AG04449 (cell line): ENCODE measurements at regions not wholly inside any gene's neighbourhood (a gene's known extent, or its start where the extent isn't known, plus 50 kb on each side); places are given as distances from the start of the nearest gene placed in this dataset.

ENCODE experiments used
- CTCF ChIA-PET: fragments of 350-600 bp; formaldehyde crosslinking; extraction: SDS; loops from one replicate; lab custom pipeline; 2021; ENCODE audit warnings: antibody characterized with exemption; lab: Yijun Ruan, JAX
- POLR2A ChIA-PET: fragments of 400-600, 350-600 bp; formaldehyde crosslinking; extraction: SDS; loops from one replicate; lab custom pipeline; 2020; ENCODE audit warnings: antibody characterized with exemption, inconsistent platforms; lab: Yijun Ruan, JAX
- DNase-seq: peaks from one replicate; pipeline ENCODE4 v3.0.0-alpha.2; 2010; ENCODE audit warnings: low read depth, low spot score
- H3K4me3 ChIP-seq: 2 replicates; pipeline ENCODE4 v1.5.1; 2011; ENCODE audit warnings: low read depth, mild to moderate bottlenecking, control low read depth, low read length
- CTCF ChIP-seq: IDR thresholded peaks from one replicate; pipeline ENCODE4 v1.5.1; 2011; ENCODE audit warnings: mild to moderate bottlenecking, moderate library complexity, low read length, control low read depth, inconsistent platforms; ENCODE audit not compliant: insufficient read depth; ENCODE audit errors: missing control alignments

GRCh38 chr7:130982160-130982638 lies 248.2 kb upstream of the KLF14 start:
- peak; percentile 63 for TF ChIP-seq CTCF
- ChIA-PET CTCF (interaction anchor here (0.8 to 6.6 kb wide), 34 partner anchors 8 to 538 kb away, joined by 3 to 122 read pairs (median 5); no protein-coding TSS in a partner anchor), POLR2A (no interaction called here)
- no peak overlapping the region for H3K4me3 ChIP-seq
- DNase-seq: no peak

GRCh38 chr7:130982651-130983050 lies 248.6 kb upstream of the KLF14 start:
- DNase-seq: no peak
- TF ChIP-seq CTCF: no peak
- H3K4me3 ChIP-seq: no peak overlapping the region
- ChIA-PET POLR2A (no interaction called here), CTCF (interaction anchor here (1.0 to 6.6 kb wide), 28 partner anchors 8 to 537 kb away, joined by 3 to 122 read pairs (median 6); no protein-coding TSS in a partner anchor)

GRCh38 chr7:130985361-130985760 lies 251.4 kb upstream of the KLF14 start:
- ChIA-PET CTCF (interaction anchor here (0.6 to 2.2 kb wide), 5 partner anchors 22 to 88 kb away, joined by 3 to 8 read pairs (median 3); no protein-coding TSS in a partner anchor), POLR2A (no interaction called here)
- no peak for TF ChIP-seq CTCF
- no peak for DNase-seq
- H3K4me3 ChIP-seq: no peak overlapping the region

GRCh38 chr7:130986261-130986690 lies 252.3 kb upstream of the KLF14 start:
- no peak for TF ChIP-seq CTCF
- no peak overlapping the region for H3K4me3 ChIP-seq
- POLR2A ChIA-PET: no interaction called here
- no peak for DNase-seq
- CTCF ChIA-PET: interaction anchor here (1.5 to 2.2 kb wide), 2 partner anchors 26 to 54 kb away, joined by 3 to 8 read pairs; no protein-coding TSS in a partner anchor

GRCh38 chr7:130987092-130987491 lies 253.1 kb upstream of the KLF14 start:
- ChIA-PET POLR2A (no interaction called here), CTCF (interaction anchor here (1.3 to 2.3 kb wide), 2 partner anchors 17 to 53 kb away, joined by 3 to 13 read pairs; no protein-coding TSS in a partner anchor)
- TF ChIP-seq CTCF: no peak
- no peak for DNase-seq
- no peak overlapping the region for H3K4me3 ChIP-seq

GRCh38 chr7:130988443-130988842 lies 254.4 kb upstream of the KLF14 start:
- no peak overlapping the region for H3K4me3 ChIP-seq
- TF ChIP-seq CTCF: no peak
- no peak for DNase-seq
- ChIA-PET POLR2A (no interaction called here), CTCF (interaction anchor here (0.7 to 2.3 kb wide), 10 partner anchors 9 to 783 kb away, joined by 3 to 13 read pairs (median 4); no protein-coding TSS in a partner anchor)
